Cardiac muscle cell (in vitro differentiated cells and primary cell): ENCODE measurements at regions not wholly inside any gene's neighbourhood (a gene's known extent, or its start where the extent isn't known, plus 50 kb on each side); places are given as distances from the start of the nearest gene placed in this dataset.
A peak's percentile ranks its signal among the peaks of the same experiment; 100 is the strongest.
"Not testable (repeated sequence)": the region's sequence is repeated elsewhere in the genome, so short reads cannot be mapped to it uniquely, and the experiment has no call there.

Source experiments
- DNase-seq, 2 donors: peaks; one replicate each; pipeline versions ENCODE4 v3.0.0 to v3.0.0-alpha.2; 2010 to 2017; ENCODE audit warnings: low read depth in 1 of 2, low spot score in 1 of 2
- H3K27ac ChIP-seq: fragments of 200-600 bp; sonication (generic); 2 replicates; pipeline ENCODE4 v1.5.1; 2016
- H3K27me3 ChIP-seq: fragments of 200-600 bp; sonication (generic); 2 replicates; pipeline ENCODE4 v1.6.0; 2016; ENCODE audit warnings: control low read depth
- H3K36me3 ChIP-seq: fragments of 200-600 bp; sonication (generic); 2 replicates; pipeline ENCODE4 v1.5.1; 2016; ENCODE audit warnings: control low read depth
- H3K4me1 ChIP-seq: fragments of 200-600 bp; sonication (generic); 2 replicates; pipeline ENCODE4 v1.8.1; 2017; ENCODE audit warnings: low read depth, mild to moderate bottlenecking, mixed run types
- H3K4me3 ChIP-seq: fragments of 200-600 bp; sonication (generic); 2 replicates; pipeline ENCODE4 v1.5.1; 2016; ENCODE audit warnings: mild to moderate bottlenecking
- H3K9me3 ChIP-seq: fragments of 200-600 bp; sonication (generic); 2 replicates; pipeline ENCODE4 v1.5.1; 2017; ENCODE audit warnings: low read depth, mild to moderate bottlenecking, control low read depth
- CTCF ChIP-seq: IDR thresholded peaks from 2 replicates; pipeline ENCODE4 v1.5.1; 2012; ENCODE audit warnings: low read depth, mild to moderate bottlenecking, low read length

DNA sequence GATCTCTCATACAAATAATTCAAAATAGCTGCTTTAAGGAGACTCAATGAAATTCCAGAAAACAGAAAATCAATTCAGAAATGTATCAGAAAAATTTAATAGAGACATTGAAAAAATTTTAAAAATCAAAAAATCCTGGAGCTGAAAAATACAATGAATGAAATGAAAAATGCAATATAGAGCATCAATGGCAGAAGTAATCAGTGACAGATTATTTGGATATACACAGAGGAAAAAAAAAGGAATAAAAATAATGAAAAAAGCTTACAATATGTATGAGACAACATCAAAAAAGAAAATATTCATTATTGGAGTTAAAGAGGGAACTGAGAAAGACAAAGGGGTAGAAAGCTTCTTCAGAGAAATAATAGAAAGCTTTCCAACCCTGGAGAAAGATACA, 122.9 kb upstream of the KLF14 start:
- no peak overlapping the region for H3K27ac ChIP-seq
- no peak for TF ChIP-seq CTCF
- no peaks in the 10 kb centered on the region for H3K27me3 ChIP-seq
- H3K4me3 ChIP-seq = no peak overlapping the region
- no peak for DNase-seq
- H3K9me3 ChIP-seq = no peaks in the 10 kb centered on the region
- H3K36me3 ChIP-seq = no peaks in the 10 kb centered on the region
- no peaks in the 10 kb centered on the region for H3K4me1 ChIP-seq

- H3K36me3 ChIP-seq, H3K27ac ChIP-seq, H3K4me1 ChIP-seq, H3K4me3 ChIP-seq, H3K9me3 ChIP-seq, H3K27me3 ChIP-seq, DNase-seq: not testable (repeated sequence)
Observed at GRCh38 chr7:130860832-130861231, 126.8 kb upstream of the KLF14 start.

DNA sequence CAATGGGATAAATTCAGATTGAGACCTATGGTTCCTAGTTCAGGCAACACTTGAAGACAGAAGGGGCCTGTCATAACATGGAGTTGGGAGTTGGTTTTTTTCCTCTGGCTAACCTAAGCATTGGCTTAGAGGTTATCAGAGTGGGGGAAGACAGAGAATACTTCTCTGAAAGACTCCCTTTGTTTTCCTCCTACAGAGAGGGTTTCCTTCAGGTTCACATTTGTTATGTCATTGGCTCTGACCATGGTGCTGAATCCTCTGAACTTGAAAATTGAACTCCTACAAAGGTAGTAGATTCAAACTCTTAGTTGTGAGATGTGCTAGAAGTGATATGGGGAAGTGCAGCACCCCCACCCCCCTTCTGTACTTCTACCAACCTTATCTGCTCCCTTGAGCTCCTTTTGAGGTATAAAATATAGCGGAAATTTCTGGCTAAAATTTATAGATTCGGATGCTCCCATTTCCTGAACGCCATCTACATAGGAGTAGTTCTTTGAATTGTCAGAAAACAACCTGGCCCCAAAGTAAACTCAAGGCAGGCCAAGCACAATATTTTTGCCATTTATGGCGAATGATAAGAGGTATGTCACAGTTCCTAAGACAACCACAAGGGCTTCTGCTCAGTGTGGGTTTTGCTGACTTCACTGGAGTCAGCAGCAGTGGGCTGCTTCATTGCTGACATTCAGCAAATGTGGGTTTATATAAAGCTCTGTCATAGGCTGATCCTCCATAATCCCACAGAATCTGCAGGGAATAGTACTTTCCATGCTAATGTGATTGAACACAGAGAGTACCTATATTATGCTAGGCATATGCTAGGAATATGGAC, 131.6 kb upstream of the KLF14 start:
- peak; percentile 60 to 71 for DNase-seq
- no peak overlapping the region for H3K27ac ChIP-seq
- TF ChIP-seq CTCF = peak; percentile 2
- H3K27me3 ChIP-seq = no peaks in the 10 kb centered on the region
- H3K4me3 ChIP-seq = no peak overlapping the region
- no peaks in the 10 kb centered on the region for H3K36me3 ChIP-seq
- H3K4me1 ChIP-seq = no peaks in the 10 kb centered on the region
- H3K9me3 ChIP-seq = no peaks in the 10 kb centered on the region

GRCh38 chr7:130867039-130867438, 133.0 kb upstream of the KLF14 start:
- DNase-seq = no peak
- Histone ChIP-seq H3K4me1 (no peaks in the 10 kb centered on the region), H3K27me3 (no peaks in the 10 kb centered on the region), H3K36me3 (no peaks in the 10 kb centered on the region), H3K4me3 (no peak overlapping the region), H3K27ac (no peak overlapping the region), H3K9me3 (no peaks in the 10 kb centered on the region)
- no peak for TF ChIP-seq CTCF

DNA sequence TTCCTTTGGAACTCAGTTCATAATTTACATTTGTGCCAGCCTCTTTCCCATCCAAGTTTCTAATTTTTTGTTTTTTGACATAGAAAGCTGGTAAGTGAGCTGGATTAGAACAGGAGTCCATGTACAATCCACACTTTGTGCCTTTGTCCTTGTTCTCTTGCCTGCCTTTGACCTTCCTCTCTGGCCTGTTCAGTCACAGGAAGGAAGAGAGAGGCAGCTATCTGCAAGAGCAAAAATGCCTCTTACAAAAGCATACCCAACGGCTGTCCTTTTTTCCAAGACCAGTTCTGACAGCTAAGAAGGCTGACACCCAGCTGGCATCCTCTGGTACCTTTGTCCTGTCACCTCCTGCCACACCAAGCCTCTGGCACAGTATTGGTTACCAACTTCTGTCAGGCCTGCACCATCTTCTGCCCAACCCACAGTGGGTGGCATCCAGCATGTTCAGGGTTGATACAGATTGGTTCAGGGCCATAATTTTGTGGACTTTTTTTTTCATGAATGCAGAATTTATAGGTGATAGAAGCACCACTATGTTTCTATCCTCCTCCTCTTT, 133.7 kb upstream of the KLF14 start:
- DNase-seq = no peak
- H3K4me1 ChIP-seq = no peaks in the 10 kb centered on the region
- no peaks in the 10 kb centered on the region for H3K27me3 ChIP-seq
- no peak overlapping the region for H3K4me3 ChIP-seq
- H3K9me3 ChIP-seq = no peaks in the 10 kb centered on the region
- no peaks in the 10 kb centered on the region for H3K36me3 ChIP-seq
- H3K27ac ChIP-seq = no peak overlapping the region
- no peak for TF ChIP-seq CTCF

- no peak for TF ChIP-seq CTCF
- no peak overlapping the region for H3K27ac ChIP-seq
- no peak overlapping the region for H3K4me3 ChIP-seq
- H3K27me3 ChIP-seq = no peaks in the 10 kb centered on the region
- no peak for DNase-seq
- H3K36me3 ChIP-seq = no peaks in the 10 kb centered on the region
- H3K9me3 ChIP-seq = no peaks in the 10 kb centered on the region
- H3K4me1 ChIP-seq = no peaks in the 10 kb centered on the region
Observed at GRCh38 chr7:130868139-130868538, 134.1 kb upstream of the KLF14 start.
